ENCODE measurements at regions not wholly inside any gene's neighbourhood (a gene's known extent, or its start where the extent isn't known, plus 50 kb on each side); places are given as distances from the start of the nearest gene placed in this dataset.

DNA sequence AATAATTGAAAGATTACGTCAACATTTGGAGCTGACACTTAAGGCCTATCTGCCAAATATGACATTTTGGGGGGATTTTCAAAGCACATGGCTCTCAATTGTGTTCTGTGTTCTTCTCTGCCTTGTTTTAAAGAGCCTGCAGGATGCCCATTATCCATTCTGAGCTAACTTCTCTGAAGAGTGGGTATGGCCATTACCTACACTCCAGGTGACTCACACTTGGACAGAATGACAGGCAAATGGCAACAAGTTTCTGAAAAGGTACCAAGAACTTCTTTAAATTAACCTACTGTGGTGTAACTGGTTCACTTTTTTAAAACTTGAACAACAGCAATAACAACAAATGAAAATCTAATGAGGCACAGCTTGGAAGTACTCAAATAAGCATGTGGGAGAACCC is 834.9 kb upstream of the SLC39A10 start:
- Mint-ChIP-seq H3K4me3 (ENCODE audit: unreplicated experiment) (no peak overlapping the region), H3K36me3 (ENCODE audit: low read depth, unreplicated experiment) (no peaks in the 10 kb centered on the region), H3K27ac (ENCODE audit: unreplicated experiment) (no peak overlapping the region), H3K27me3 (ENCODE audit: low read depth, unreplicated experiment) (no peaks in the 10 kb centered on the region), H3K4me1 (ENCODE audit: low read depth, unreplicated experiment) (peaks cover 14% of the 10 kb centered on the region), H3K9me3 (ENCODE audit: unreplicated experiment) (peaks cover 4% of the 10 kb centered on the region)
- Histone ChIP-seq H3K27ac (ENCODE audit: low read depth, low read length) (no peak overlapping the region), H3K9ac (ENCODE audit: low read length) (no peak overlapping the region), H3K9me3 (ENCODE audit: insufficient read depth, low read depth, low read length) (no peaks in the 10 kb centered on the region), H3K27me3 (ENCODE audit: insufficient read depth, low read length) (no peaks in the 10 kb centered on the region), H4K20me1 (ENCODE audit: insufficient read depth, low read length) (no peaks in the 10 kb centered on the region), H3K79me2 (ENCODE audit: insufficient read depth, low read length) (no peaks in the 10 kb centered on the region), H3K4me1 (ENCODE audit: insufficient read depth, low read length) (no peaks in the 10 kb centered on the region), H2AFZ (ENCODE audit: low read depth, low read length) (no peak overlapping the region), H3K4me3 (ENCODE audit: insufficient read depth, low read depth, low read length) (no peak overlapping the region), H3K36me3 (ENCODE audit: insufficient read depth, low read length) (no peaks in the 10 kb centered on the region), H3K4me2 (ENCODE audit: low read length) (no peak overlapping the region)
- TF ChIP-seq EZH2 (IDR thresholded peaks at IDR 0.05; ENCODE audit: insufficient read depth, low read length): no peak
- TF ChIP-seq, protein P1, sequence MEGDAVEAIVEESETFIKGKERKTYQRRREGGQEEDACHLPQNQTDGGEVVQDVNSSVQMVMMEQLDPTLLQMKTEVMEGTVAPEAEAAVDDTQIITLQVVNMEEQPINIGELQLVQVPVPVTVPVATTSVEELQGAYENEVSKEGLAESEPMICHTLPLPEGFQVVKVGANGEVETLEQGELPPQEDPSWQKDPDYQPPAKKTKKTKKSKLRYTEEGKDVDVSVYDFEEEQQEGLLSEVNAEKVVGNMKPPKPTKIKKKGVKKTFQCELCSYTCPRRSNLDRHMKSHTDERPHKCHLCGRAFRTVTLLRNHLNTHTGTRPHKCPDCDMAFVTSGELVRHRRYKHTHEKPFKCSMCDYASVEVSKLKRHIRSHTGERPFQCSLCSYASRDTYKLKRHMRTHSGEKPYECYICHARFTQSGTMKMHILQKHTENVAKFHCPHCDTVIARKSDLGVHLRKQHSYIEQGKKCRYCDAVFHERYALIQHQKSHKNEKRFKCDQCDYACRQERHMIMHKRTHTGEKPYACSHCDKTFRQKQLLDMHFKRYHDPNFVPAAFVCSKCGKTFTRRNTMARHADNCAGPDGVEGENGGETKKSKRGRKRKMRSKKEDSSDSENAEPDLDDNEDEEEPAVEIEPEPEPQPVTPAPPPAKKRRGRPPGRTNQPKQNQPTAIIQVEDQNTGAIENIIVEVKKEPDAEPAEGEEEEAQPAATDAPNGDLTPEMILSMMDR (IDR thresholded peaks at IDR 0.05; ENCODE audit: insufficient read depth, low read depth, low read length): no peak
- no peak for DNase-seq (ENCODE audit: low read depth)
- no peak for FAIRE-seq

DNA sequence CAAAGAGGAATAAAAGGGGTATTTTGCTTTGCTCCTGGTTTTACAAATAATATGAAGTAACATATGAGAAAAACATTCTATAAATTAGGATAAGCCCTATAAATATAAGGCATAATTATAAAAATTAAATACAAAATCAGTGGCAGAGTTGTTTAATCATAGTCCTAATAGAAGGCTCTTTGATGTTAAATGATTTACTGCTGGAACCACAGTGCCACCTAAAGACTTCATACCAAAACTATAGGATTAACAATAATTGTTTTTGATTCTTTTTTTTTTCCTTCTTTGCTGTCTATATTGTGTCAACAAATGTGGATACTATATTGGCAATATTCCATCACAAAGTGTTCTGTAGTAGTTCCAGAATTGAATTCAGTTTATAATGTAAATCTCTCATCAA is 837.7 kb upstream of the SLC39A10 start:
- H3K36me3 ChIP-seq (ENCODE audit: insufficient read depth, low read length): no peaks in the 10 kb centered on the region
- H3K4me1 ChIP-seq (ENCODE audit: insufficient read depth, low read length): no peaks in the 10 kb centered on the region
- no peak overlapping the region for H3K4me3 Mint-ChIP-seq (ENCODE audit: unreplicated experiment)
- no peaks in the 10 kb centered on the region for H3K27me3 Mint-ChIP-seq (ENCODE audit: low read depth, unreplicated experiment)
- TF ChIP-seq, protein P1 (IDR thresholded peaks at IDR 0.05; ENCODE audit: insufficient read depth, low read depth, low read length): no peak
- no peak for TF ChIP-seq EZH2 (IDR thresholded peaks at IDR 0.05; ENCODE audit: insufficient read depth, low read length)
- no peaks in the 10 kb centered on the region for H3K9me3 Mint-ChIP-seq (ENCODE audit: unreplicated experiment)
- H4K20me1 ChIP-seq (ENCODE audit: insufficient read depth, low read length): no peaks in the 10 kb centered on the region
- no peaks in the 10 kb centered on the region for H3K27me3 ChIP-seq (ENCODE audit: insufficient read depth, low read length)
- no peaks in the 10 kb centered on the region for H3K79me2 ChIP-seq (ENCODE audit: insufficient read depth, low read length)
- H3K4me1 Mint-ChIP-seq (ENCODE audit: low read depth, unreplicated experiment): peaks cover 4% of the 10 kb centered on the region
- no peak overlapping the region for H3K4me2 ChIP-seq (ENCODE audit: low read length)
- H3K9ac ChIP-seq (ENCODE audit: low read length): no peak overlapping the region
- H3K36me3 Mint-ChIP-seq (ENCODE audit: low read depth, unreplicated experiment): no peaks in the 10 kb centered on the region
- no peak overlapping the region for H3K27ac ChIP-seq (ENCODE audit: low read depth, low read length)
- H3K4me3 ChIP-seq (ENCODE audit: insufficient read depth, low read depth, low read length): no peak overlapping the region
- DNase-seq (ENCODE audit: low read depth) (no peak), FAIRE-seq (no peak)
- no peaks in the 10 kb centered on the region for H3K9me3 ChIP-seq (ENCODE audit: insufficient read depth, low read depth, low read length)
- no peak overlapping the region for H3K27ac Mint-ChIP-seq (ENCODE audit: unreplicated experiment)
- no peak overlapping the region for H2AFZ ChIP-seq (ENCODE audit: low read depth, low read length)

DNA sequence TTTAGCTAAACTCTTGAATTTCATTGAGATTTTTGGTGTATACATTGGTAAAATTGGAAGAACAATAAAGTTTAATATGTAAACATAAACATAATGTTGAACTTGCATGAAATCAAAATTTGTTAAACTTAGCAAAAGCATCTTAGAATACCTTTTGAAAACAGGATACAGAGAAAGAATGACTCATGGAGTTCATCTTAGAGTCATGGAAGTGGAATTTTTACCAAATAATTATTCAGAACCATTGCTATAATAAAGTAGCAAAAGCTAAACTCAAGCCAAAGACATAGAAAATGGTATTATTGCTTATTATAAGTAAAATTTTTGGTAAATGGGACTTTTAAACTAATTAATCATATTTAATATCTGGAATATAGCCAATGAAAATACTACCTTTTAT is 841.6 kb upstream of the SLC39A10 start:
- Mint-ChIP-seq H3K27ac (ENCODE audit: unreplicated experiment) (no peak overlapping the region), H3K4me3 (ENCODE audit: unreplicated experiment) (no peak overlapping the region), H3K4me1 (ENCODE audit: low read depth, unreplicated experiment) (no peaks in the 10 kb centered on the region), H3K9me3 (ENCODE audit: unreplicated experiment) (no peaks in the 10 kb centered on the region), H3K27me3 (ENCODE audit: low read depth, unreplicated experiment) (no peaks in the 10 kb centered on the region), H3K36me3 (ENCODE audit: low read depth, unreplicated experiment) (no peaks in the 10 kb centered on the region)
- H3K4me1 ChIP-seq (ENCODE audit: insufficient read depth, low read length): no peaks in the 10 kb centered on the region
- peak; percentile 2 for DNase-seq (ENCODE audit: low read depth)
- no peak for FAIRE-seq
- no peak overlapping the region for H3K9ac ChIP-seq (ENCODE audit: low read length)
- H3K9me3 ChIP-seq (ENCODE audit: insufficient read depth, low read depth, low read length): no peaks in the 10 kb centered on the region
- H2AFZ ChIP-seq (ENCODE audit: low read depth, low read length): no peak overlapping the region
- H3K4me3 ChIP-seq (ENCODE audit: insufficient read depth, low read depth, low read length): no peak overlapping the region
- no peaks in the 10 kb centered on the region for H4K20me1 ChIP-seq (ENCODE audit: insufficient read depth, low read length)
- H3K27ac ChIP-seq (ENCODE audit: low read depth, low read length): no peak overlapping the region
- no peaks in the 10 kb centered on the region for H3K27me3 ChIP-seq (ENCODE audit: insufficient read depth, low read length)
- TF ChIP-seq, protein P1 (IDR thresholded peaks at IDR 0.05; ENCODE audit: insufficient read depth, low read depth, low read length): no peak
- no peaks in the 10 kb centered on the region for H3K36me3 ChIP-seq (ENCODE audit: insufficient read depth, low read length)
- no peaks in the 10 kb centered on the region for H3K79me2 ChIP-seq (ENCODE audit: insufficient read depth, low read length)
- H3K4me2 ChIP-seq (ENCODE audit: low read length): no peak overlapping the region
